ENCODE measurements at regions not wholly inside any gene's neighbourhood (a gene's known extent, or its start where the extent isn't known, plus 50 kb on each side); places are given as distances from the start of the nearest gene placed in this dataset.

DNA sequence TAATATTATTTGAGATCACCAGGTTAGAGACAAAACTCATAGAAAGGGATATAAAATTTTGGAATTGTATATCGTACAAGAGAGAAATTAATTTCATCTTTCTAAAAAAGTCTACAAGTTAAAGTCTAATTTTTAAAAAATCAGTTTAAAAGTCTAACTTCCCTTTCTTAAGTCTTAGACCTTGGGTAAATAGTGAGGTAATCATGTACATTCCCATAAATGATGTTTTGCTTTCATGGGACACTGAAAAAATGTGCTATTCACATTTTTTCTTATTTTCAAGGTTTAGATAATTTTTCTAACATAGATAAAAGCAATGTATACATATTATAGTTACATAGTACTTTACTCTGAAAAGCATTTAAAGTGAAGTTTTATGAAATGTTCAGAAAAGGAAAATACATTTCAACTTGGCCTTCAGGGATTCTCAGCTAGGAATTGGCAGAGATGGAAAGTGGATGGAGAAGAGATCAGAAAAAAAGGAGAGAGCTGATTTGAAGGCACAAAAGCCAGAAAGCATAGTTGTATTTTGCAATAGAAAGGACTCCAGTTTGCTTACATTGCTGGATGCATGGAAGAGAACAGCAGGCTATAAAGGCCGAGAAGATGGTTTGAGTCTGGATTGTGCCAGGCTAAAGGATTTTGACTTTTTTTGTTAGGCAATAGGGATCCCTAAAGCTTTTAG, 194.0 kb downstream of the CASP12 start:
- TF ChIP-seq, protein P1, sequence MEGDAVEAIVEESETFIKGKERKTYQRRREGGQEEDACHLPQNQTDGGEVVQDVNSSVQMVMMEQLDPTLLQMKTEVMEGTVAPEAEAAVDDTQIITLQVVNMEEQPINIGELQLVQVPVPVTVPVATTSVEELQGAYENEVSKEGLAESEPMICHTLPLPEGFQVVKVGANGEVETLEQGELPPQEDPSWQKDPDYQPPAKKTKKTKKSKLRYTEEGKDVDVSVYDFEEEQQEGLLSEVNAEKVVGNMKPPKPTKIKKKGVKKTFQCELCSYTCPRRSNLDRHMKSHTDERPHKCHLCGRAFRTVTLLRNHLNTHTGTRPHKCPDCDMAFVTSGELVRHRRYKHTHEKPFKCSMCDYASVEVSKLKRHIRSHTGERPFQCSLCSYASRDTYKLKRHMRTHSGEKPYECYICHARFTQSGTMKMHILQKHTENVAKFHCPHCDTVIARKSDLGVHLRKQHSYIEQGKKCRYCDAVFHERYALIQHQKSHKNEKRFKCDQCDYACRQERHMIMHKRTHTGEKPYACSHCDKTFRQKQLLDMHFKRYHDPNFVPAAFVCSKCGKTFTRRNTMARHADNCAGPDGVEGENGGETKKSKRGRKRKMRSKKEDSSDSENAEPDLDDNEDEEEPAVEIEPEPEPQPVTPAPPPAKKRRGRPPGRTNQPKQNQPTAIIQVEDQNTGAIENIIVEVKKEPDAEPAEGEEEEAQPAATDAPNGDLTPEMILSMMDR (IDR thresholded peaks at IDR 0.05; ENCODE audit: insufficient read depth, low read length, poor library complexity, severe bottlenecking), result no peak
- no peak for TF ChIP-seq EZH2phosphoT487 (conservative IDR thresholded peaks at IDR 0.05; ENCODE audit: low read length)

All from SU-DHL-6 (cell line).